ENCODE measurements at regions not wholly inside any gene's neighbourhood (a gene's known extent, or its start where the extent isn't known, plus 50 kb on each side); places are given as distances from the start of the nearest gene placed in this dataset.

GRCh38 chr7:113424185-113424817 is 305.9 kb upstream of the SMIM30 start:
- H3K27ac ChIP-seq (ENCODE audit: low read depth, low read length, poor library complexity, severe bottlenecking) = no peak overlapping the region
- TF ChIP-seq CTCF (conservative IDR thresholded peaks at IDR 0.05; ENCODE audit: low read length) = no peak

DNA sequence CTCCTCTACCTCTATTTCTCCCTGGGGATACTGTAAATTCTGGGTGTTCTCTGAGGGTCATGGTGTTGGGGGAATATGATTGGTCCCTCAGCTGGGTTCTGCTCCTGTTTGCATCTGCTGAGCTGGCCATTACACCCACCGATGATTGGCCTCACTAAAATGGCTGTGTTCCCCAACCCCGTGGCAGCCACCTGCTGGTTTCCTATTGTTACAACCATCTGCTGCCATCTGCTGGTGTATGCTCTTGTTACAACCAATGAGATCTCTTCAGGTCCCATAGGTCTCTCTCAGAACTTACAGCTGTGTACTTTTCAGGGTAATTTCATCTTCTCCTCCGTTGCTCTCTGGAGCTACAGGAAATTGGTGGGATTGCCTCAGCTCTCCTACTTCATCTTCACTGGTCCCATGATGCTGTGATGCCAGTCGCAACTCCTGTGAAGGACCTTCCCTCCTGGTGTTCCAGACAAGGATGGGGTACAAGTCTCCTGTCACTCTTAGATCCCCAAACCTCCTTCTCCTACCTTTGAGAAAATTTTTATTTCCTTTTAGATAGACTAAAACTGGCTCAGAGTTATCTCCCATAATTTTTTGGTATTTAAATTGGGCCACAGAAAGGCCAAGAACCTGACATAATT is 303.5 kb upstream of the SMIM30 start:
- CTCF ChIA-PET (ENCODE audit: unreplicated experiment) = interaction anchor here (1.2 kb wide), 1 partner anchor 42 kb away, joined by 3 read pairs; no protein-coding TSS in a partner anchor
- Histone ChIP-seq H3K27ac (ENCODE audit: low read depth, low read length, poor library complexity, severe bottlenecking) (no peak overlapping the region), H3K36me3 (ENCODE audit: insufficient read depth, low read length) (no peaks in the 10 kb centered on the region), H3K4me3 (ENCODE audit: low read depth, low read length, poor library complexity, severe bottlenecking) (no peak overlapping the region), H3K9me3 (ENCODE audit: low read length) (no peaks in the 10 kb centered on the region), H3K9me2 (ENCODE audit: insufficient read depth, low read length) (no peaks in the 10 kb centered on the region), H2AFZ (ENCODE audit: low read length) (peak overlapping the region; percentile 69), H4K20me1 (ENCODE audit: insufficient read depth, low read length) (no peaks in the 10 kb centered on the region), H3K4me2 (ENCODE audit: low read length) (peak overlapping the region; percentile 35; the same call in 1 of the 2 replicates), H3K79me2 (ENCODE audit: insufficient read depth, low read depth, low read length) (no peaks in the 10 kb centered on the region), H3K4me1 (ENCODE audit: insufficient read depth, low read length, poor library complexity, severe bottlenecking) (no peaks in the 10 kb centered on the region)
- POLR2A ChIA-PET = interaction anchor here (1.0 to 1.3 kb wide), 2 partner anchors 123 to 222 kb away, joined by 3 read pairs; no protein-coding TSS in a partner anchor
- TF ChIP-seq CTCF (conservative IDR thresholded peaks at IDR 0.05; ENCODE audit: low read length) (peak; percentile 90), EZH2phosphoT487 (IDR thresholded peaks at IDR 0.05; ENCODE audit: borderline replicate concordance, low read depth, low read length) (no peak)
- intact Hi-C loops (cut with micrococcal nuclease; ENCODE audit: unreplicated experiment) = loop anchor here (1.0 to 10.0 kb wide), 5 partner anchors 263 to 1677 kb away; no protein-coding TSS in a partner anchor
- DNase-seq (ENCODE audit: low spot score) = peak; percentile 86
- no TSS peak for BruUV-seq (replicated peaks)

More at GRCh38 chr7:113424185-113424817, 305.9 kb upstream of the SMIM30 start:
- H3K79me2 ChIP-seq (ENCODE audit: insufficient read depth, low read depth, low read length) = no peaks in the 10 kb centered on the region
- H3K36me3 ChIP-seq (ENCODE audit: insufficient read depth, low read length) = no peaks in the 10 kb centered on the region
- no peak overlapping the region for H3K4me2 ChIP-seq (ENCODE audit: low read length)
- ChIA-PET CTCF (ENCODE audit: unreplicated experiment) (interaction anchor here (0.6 kb wide), 1 partner anchor 16 kb away, joined by 3 read pairs; no protein-coding TSS in a partner anchor), POLR2A (interaction anchor here (0.6 to 1.4 kb wide), 3 partner anchors 15 to 51 kb away, joined by 3 to 4 read pairs (median 4); no protein-coding TSS in a partner anchor)
- H4K20me1 ChIP-seq (ENCODE audit: insufficient read depth, low read length) = no peaks in the 10 kb centered on the region
- intact Hi-C loops (cut with micrococcal nuclease; ENCODE audit: unreplicated experiment) = loop anchor here (5.0 to 10.0 kb wide), 3 partner anchors 412 to 1680 kb away; no protein-coding TSS in a partner anchor
- no TSS peak for BruUV-seq (replicated peaks)
- no peak for DNase-seq (ENCODE audit: low spot score)
- H3K4me1 ChIP-seq (ENCODE audit: insufficient read depth, low read length, poor library complexity, severe bottlenecking) = no peaks in the 10 kb centered on the region
- H2AFZ ChIP-seq (ENCODE audit: low read length) = no peak overlapping the region
- H3K9me2 ChIP-seq (ENCODE audit: insufficient read depth, low read length) = no peaks in the 10 kb centered on the region
- no peaks in the 10 kb centered on the region for H3K9me3 ChIP-seq (ENCODE audit: low read length)
- H3K4me3 ChIP-seq (ENCODE audit: low read depth, low read length, poor library complexity, severe bottlenecking) = no peak overlapping the region

Data from OCI-LY7 (cell line).